Kidney epithelial cell (primary cell): ENCODE measurements at regions not wholly inside any gene's neighbourhood (a gene's known extent, or its start where the extent isn't known, plus 50 kb on each side); places are given as distances from the start of the nearest gene placed in this dataset.

Experiments
- DNase-seq: peaks from one replicate; pipeline ENCODE4 v3.0.0-alpha.2; 2010; ENCODE audit warnings: low read depth
- H3K27me3 ChIP-seq: 2 replicates; pipeline ENCODE4 v1.6.0; 2011; ENCODE audit warnings: low read length; ENCODE audit not compliant: control insufficient read depth, insufficient read depth
- H3K36me3 ChIP-seq: 2 replicates; pipeline ENCODE4 v1.5.1; 2011; ENCODE audit warnings: low read length; ENCODE audit not compliant: control insufficient read depth, insufficient read depth
- H3K4me3 ChIP-seq: 2 replicates; pipeline ENCODE4 v1.5.1; 2011; ENCODE audit warnings: low read depth, mild to moderate bottlenecking, control low read depth, low read length
- TF ChIP-seq, protein P1 (sequence below): IDR thresholded peaks from 2 replicates; pipeline ENCODE4 v1.5.1; 2011; ENCODE audit warnings: mild to moderate bottlenecking, moderate library complexity, low read length, control low read depth, inconsistent platforms; ENCODE audit not compliant: insufficient read depth, poor library complexity, severe bottlenecking

DNA sequence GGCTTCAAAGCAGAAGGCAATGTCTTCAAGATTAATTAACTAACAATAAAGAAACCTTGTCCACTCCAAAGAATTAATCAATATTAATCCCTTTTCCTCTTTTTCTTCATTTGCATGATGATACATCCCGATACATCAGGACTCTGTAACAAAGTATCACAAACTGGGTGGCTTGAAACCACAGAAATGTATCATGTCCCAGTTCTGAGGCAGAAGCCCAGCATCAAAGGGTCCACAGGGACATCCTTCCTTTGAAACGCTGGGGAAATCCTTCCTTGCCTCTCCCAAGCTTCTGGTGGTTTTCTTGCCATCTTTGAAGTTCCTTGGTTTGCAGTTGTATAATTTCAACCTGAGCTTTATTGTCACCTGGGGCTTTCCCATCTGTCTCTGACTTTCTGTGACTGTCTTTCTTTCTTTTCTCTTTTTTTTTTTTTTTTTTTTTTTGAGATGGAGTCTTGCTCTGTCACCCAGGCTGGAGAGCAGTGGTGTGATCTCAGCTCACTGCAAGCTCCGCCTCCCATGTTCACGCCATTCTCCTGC, 210.2 kb upstream of the ADARB2 start:
- no peaks in the 10 kb centered on the region for H3K27me3 ChIP-seq
- DNase-seq: no peak
- no peaks in the 10 kb centered on the region for H3K36me3 ChIP-seq
- no peak overlapping the region for H3K4me3 ChIP-seq
- TF ChIP-seq, protein P1, sequence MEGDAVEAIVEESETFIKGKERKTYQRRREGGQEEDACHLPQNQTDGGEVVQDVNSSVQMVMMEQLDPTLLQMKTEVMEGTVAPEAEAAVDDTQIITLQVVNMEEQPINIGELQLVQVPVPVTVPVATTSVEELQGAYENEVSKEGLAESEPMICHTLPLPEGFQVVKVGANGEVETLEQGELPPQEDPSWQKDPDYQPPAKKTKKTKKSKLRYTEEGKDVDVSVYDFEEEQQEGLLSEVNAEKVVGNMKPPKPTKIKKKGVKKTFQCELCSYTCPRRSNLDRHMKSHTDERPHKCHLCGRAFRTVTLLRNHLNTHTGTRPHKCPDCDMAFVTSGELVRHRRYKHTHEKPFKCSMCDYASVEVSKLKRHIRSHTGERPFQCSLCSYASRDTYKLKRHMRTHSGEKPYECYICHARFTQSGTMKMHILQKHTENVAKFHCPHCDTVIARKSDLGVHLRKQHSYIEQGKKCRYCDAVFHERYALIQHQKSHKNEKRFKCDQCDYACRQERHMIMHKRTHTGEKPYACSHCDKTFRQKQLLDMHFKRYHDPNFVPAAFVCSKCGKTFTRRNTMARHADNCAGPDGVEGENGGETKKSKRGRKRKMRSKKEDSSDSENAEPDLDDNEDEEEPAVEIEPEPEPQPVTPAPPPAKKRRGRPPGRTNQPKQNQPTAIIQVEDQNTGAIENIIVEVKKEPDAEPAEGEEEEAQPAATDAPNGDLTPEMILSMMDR: no peak

DNA sequence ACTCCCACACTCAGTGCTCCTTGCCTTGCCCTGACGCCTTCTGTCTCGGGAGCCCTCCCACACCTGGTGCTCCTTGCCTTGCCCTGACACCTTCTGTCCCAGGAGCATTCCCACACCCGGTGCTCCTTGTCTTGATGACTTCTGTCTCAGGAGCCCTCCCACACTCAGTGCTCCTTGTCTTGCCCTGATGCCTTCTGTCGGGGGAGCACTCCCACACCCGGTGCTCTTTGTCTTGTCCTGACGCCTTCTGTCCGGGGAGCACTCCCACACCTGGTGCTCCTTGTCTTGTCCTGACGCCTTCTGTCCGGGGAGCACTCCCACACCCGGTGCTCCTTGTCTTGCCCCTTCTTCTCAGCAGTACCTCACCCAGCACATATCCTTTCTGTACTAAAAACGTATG, 207.2 kb upstream of the ADARB2 start:
- DNase-seq: no peak

GRCh38 chr10:1942478-1942877, 205.2 kb upstream of the ADARB2 start:
- DNase-seq: no peak
- Histone ChIP-seq H3K36me3 (no peaks in the 10 kb centered on the region), H3K4me3 (no peak overlapping the region), H3K27me3 (no peaks in the 10 kb centered on the region)
- TF ChIP-seq, protein P1: no peak

More for the DNA sequence above, 207.2 kb upstream of the ADARB2 start:
- Histone ChIP-seq H3K36me3 (no peaks in the 10 kb centered on the region), H3K4me3 (no peak overlapping the region), H3K27me3 (no peaks in the 10 kb centered on the region)
- TF ChIP-seq, protein P1: no peak

DNA sequence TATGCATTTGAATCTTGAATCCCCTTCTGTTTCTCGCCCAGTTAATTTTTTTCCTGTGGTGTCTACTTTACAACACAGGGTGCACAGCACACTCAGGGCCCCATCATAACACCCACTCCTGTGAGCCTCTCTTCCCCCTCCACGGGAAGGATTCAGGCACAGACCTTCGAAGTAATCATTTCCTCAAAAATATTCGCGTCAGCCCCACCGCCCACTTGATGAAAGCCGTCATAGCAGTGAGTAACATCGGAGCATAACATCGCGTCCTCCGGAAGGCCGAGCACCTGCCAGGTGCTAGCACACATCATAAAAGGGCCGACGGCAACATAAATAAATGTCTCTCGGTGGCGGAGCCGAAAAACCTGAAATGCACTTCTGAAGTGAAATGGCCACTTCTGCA, 201.7 kb upstream of the ADARB2 start:
- Histone ChIP-seq H3K36me3 (no peaks in the 10 kb centered on the region), H3K4me3 (no peak overlapping the region), H3K27me3 (no peaks in the 10 kb centered on the region)
- TF ChIP-seq, protein P1: no peak
- DNase-seq: no peak

- no peaks in the 10 kb centered on the region for H3K36me3 ChIP-seq
- TF ChIP-seq, protein P1: no peak
- no peak for DNase-seq
- no peaks in the 10 kb centered on the region for H3K27me3 ChIP-seq
- no peak overlapping the region for H3K4me3 ChIP-seq
Measured at GRCh38 chr10:1938317-1938716, 201.0 kb upstream of the ADARB2 start.

- Histone ChIP-seq H3K27me3 (no peaks in the 10 kb centered on the region), H3K36me3 (no peaks in the 10 kb centered on the region), H3K4me3 (no peak overlapping the region)
- TF ChIP-seq, protein P1: no peak
- no peak for DNase-seq
Measured at GRCh38 chr10:1935912-1936311, 198.6 kb upstream of the ADARB2 start.
